ENCODE measurements at regions not wholly inside any gene's neighbourhood (a gene's known extent, or its start where the extent isn't known, plus 50 kb on each side); places are given as distances from the start of the nearest gene placed in this dataset.

- TF ChIP-seq, protein P1, sequence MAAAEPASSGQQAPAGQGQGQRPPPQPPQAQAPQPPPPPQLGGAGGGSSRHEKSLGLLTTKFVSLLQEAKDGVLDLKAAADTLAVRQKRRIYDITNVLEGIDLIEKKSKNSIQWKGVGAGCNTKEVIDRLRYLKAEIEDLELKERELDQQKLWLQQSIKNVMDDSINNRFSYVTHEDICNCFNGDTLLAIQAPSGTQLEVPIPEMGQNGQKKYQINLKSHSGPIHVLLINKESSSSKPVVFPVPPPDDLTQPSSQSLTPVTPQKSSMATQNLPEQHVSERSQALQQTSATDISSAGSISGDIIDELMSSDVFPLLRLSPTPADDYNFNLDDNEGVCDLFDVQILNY (CRISPR knock-in tag; IDR thresholded peaks at IDR 0.05) = no peak
- TF ChIP-seq, protein P2, sequence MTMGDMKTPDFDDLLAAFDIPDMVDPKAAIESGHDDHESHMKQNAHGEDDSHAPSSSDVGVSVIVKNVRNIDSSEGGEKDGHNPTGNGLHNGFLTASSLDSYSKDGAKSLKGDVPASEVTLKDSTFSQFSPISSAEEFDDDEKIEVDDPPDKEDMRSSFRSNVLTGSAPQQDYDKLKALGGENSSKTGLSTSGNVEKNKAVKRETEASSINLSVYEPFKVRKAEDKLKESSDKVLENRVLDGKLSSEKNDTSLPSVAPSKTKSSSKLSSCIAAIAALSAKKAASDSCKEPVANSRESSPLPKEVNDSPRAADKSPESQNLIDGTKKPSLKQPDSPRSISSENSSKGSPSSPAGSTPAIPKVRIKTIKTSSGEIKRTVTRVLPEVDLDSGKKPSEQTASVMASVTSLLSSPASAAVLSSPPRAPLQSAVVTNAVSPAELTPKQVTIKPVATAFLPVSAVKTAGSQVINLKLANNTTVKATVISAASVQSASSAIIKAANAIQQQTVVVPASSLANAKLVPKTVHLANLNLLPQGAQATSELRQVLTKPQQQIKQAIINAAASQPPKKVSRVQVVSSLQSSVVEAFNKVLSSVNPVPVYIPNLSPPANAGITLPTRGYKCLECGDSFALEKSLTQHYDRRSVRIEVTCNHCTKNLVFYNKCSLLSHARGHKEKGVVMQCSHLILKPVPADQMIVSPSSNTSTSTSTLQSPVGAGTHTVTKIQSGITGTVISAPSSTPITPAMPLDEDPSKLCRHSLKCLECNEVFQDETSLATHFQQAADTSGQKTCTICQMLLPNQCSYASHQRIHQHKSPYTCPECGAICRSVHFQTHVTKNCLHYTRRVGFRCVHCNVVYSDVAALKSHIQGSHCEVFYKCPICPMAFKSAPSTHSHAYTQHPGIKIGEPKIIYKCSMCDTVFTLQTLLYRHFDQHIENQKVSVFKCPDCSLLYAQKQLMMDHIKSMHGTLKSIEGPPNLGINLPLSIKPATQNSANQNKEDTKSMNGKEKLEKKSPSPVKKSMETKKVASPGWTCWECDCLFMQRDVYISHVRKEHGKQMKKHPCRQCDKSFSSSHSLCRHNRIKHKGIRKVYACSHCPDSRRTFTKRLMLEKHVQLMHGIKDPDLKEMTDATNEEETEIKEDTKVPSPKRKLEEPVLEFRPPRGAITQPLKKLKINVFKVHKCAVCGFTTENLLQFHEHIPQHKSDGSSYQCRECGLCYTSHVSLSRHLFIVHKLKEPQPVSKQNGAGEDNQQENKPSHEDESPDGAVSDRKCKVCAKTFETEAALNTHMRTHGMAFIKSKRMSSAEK (CRISPR knock-in tag; IDR thresholded peaks at IDR 0.05; ENCODE audit: borderline replicate concordance) = no peak
These were observed 100.1 kb upstream of the LPP start (continued) for GRCh38 chr3:188053710-188054380.

- ATAC-seq = no peak
- no peaks in the 10 kb centered on the region for H3K9me3 Mint-ChIP-seq
- H3K36me3 Mint-ChIP-seq = no peaks in the 10 kb centered on the region
- ChIA-PET CTCF (interaction anchor here (0.7 kb wide), 1 partner anchor 23 kb away, joined by 3 read pairs; no protein-coding TSS in a partner anchor), POLR2A (no interaction called here)
- no peak overlapping the region for H3K27ac Mint-ChIP-seq
- H3K27me3 Mint-ChIP-seq (ENCODE audit: low read depth) = peaks cover 10% of the 10 kb centered on the region; the same call in 1 of the 2 replicates
- no peak for TF ChIP-seq ZBTB21 (CRISPR knock-in tag; IDR thresholded peaks at IDR 0.05; ENCODE audit: borderline replicate concordance)
- no peak overlapping the region for H3K4me3 Mint-ChIP-seq
- DNase-seq (ENCODE audit: low spot score) = no peak
- H3K4me1 Mint-ChIP-seq = peaks cover 20% of the 10 kb centered on the region
These were observed 99.4 kb upstream of the LPP start for GRCh38 chr3:188054541-188054940.

DNA sequence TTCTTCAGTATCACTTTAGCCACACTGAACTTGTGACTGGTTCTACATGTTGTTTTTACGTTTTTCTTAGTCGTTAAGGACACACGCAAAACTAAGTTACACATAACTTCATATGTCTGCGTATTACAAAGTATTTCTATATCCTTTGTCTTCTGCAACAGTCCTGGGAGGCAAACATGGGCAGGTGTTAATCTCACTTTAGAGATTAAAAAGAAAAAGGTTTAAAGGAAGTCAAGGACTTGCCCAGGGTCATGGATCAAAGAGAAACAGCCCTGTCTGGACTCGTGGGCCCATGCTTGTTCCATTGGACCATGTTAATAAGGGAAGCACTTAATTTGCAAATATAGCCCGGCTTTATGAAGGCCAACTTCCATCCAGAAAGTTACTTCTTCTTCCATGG lies 98.6 kb upstream of the LPP start:
- Mint-ChIP-seq H3K27me3 (ENCODE audit: low read depth) (0 out of 2 replicates have a peak, but pooled peaks cover 6% of the 10 kb centered on the region), H3K4me3 (no peak overlapping the region), H3K27ac (no peak overlapping the region), H3K36me3 (no peaks in the 10 kb centered on the region), H3K4me1 (peaks cover 20% of the 10 kb centered on the region), H3K9me3 (no peaks in the 10 kb centered on the region)
- no peak for TF ChIP-seq ZBTB43 (CRISPR knock-in tag; IDR thresholded peaks at IDR 0.05)
- TF ChIP-seq, protein P3, sequence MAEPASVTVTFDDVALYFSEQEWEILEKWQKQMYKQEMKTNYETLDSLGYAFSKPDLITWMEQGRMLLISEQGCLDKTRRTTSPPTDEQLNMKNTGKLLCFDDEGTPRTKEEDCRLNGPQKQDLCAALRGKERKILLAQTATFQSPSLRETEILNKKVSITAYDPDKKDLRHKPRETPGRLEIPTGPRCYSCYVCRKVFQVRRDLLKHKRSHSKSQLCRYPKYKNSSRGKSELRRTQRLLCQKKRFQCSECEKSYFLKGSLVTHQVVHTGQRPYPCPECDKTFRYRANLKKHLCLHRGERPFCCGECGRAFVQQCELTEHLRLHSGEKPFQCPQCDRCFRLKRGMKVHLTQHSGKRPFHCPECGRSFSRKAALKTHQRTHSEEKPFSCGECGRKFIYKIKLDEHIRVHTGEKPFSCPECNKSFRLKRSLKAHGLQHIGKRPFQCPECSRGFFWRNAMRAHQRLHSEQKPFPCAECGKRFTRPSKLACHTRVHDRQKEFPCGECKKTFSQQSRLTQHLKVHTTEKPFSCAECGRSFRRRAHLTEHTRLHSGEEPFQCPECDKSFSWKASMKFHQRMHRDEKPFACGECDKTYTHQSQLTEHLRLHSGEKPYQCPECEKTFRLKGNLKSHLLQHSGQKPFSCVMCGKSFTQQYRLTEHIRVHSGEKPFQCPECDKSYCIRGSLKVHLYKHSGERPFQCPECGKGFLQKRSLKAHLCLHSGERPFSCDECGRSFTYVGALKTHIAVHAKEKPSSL (CRISPR knock-in tag; conservative IDR thresholded peaks at IDR 0.05) = no peak
- TF ChIP-seq, protein P4, sequence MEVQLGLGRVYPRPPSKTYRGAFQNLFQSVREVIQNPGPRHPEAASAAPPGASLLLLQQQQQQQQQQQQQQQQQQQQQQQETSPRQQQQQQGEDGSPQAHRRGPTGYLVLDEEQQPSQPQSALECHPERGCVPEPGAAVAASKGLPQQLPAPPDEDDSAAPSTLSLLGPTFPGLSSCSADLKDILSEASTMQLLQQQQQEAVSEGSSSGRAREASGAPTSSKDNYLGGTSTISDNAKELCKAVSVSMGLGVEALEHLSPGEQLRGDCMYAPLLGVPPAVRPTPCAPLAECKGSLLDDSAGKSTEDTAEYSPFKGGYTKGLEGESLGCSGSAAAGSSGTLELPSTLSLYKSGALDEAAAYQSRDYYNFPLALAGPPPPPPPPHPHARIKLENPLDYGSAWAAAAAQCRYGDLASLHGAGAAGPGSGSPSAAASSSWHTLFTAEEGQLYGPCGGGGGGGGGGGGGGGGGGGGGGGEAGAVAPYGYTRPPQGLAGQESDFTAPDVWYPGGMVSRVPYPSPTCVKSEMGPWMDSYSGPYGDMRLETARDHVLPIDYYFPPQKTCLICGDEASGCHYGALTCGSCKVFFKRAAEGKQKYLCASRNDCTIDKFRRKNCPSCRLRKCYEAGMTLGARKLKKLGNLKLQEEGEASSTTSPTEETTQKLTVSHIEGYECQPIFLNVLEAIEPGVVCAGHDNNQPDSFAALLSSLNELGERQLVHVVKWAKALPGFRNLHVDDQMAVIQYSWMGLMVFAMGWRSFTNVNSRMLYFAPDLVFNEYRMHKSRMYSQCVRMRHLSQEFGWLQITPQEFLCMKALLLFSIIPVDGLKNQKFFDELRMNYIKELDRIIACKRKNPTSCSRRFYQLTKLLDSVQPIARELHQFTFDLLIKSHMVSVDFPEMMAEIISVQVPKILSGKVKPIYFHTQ (CRISPR knock-in tag; IDR thresholded peaks at IDR 0.05) = no peak
- TF ChIP-seq NFYB (CRISPR knock-in tag; conservative IDR thresholded peaks at IDR 0.05; ENCODE audit: low read depth) = no peak
- TF ChIP-seq MXD4 (CRISPR knock-in tag; IDR thresholded peaks at IDR 0.05; ENCODE audit: borderline replicate concordance) = no peak
- TF ChIP-seq ZMAT4 (CRISPR knock-in tag; IDR thresholded peaks at IDR 0.05) = no peak
- TF ChIP-seq ZNF263 (CRISPR knock-in tag; IDR thresholded peaks at IDR 0.05; ENCODE audit: low read depth) = no peak
- no peak for TF ChIP-seq NFATC4 (CRISPR knock-in tag; IDR thresholded peaks at IDR 0.05)
- no peak for TF ChIP-seq SMAD3 (CRISPR knock-in tag; IDR thresholded peaks at IDR 0.05; ENCODE audit: borderline replicate concordance)
- no peak for TF ChIP-seq RELA (CRISPR knock-in tag; IDR thresholded peaks at IDR 0.05; ENCODE audit: borderline replicate concordance)
- TF ChIP-seq, protein P5, sequence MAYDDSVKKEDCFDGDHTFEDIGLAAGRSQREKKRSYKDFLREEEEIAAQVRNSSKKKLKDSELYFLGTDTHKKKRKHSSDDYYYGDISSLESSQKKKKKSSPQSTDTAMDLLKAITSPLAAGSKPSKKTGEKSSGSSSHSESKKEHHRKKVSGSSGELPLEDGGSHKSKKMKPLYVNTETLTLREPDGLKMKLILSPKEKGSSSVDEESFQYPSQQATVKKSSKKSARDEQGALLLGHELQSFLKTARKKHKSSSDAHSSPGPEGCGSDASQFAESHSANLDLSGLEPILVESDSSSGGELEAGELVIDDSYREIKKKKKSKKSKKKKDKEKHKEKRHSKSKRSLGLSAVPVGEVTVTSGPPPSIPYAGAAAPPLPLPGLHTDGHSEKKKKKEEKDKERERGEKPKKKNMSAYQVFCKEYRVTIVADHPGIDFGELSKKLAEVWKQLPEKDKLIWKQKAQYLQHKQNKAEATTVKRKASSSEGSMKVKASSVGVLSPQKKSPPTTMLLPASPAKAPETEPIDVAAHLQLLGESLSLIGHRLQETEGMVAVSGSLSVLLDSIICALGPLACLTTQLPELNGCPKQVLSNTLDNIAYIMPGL (CRISPR knock-in tag; IDR thresholded peaks at IDR 0.05) = no peak
- ChIA-PET CTCF (no interaction called here), POLR2A (no interaction called here)
- DNase-seq (ENCODE audit: low spot score) = no peak
- ATAC-seq = no peak

Measured in WTC11 (cell line).